22Rv1 (cell line): ENCODE measurements at regions not wholly inside any gene's neighbourhood (a gene's known extent, or its start where the extent isn't known, plus 50 kb on each side); places are given as distances from the start of the nearest gene placed in this dataset.
"Not testable (repeated sequence)": the region's sequence is repeated elsewhere in the genome, so short reads cannot be mapped to it uniquely, and the experiment has no call there.

ENCODE experiments used
- ZFX ChIP-seq: fragments of 450-650 bp; IDR thresholded peaks from 2 replicates; pipeline ENCODE4 v1.6.1; 2017; ENCODE audit warnings: antibody characterized with exemption, borderline replicate concordance
- TF ChIP-seq, protein P1 (sequence below): fragments of 450-650 bp; IDR thresholded peaks from 2 replicates; pipeline ENCODE4 v1.5.1; 2017; ENCODE audit warnings: mild to moderate bottlenecking

DNA sequence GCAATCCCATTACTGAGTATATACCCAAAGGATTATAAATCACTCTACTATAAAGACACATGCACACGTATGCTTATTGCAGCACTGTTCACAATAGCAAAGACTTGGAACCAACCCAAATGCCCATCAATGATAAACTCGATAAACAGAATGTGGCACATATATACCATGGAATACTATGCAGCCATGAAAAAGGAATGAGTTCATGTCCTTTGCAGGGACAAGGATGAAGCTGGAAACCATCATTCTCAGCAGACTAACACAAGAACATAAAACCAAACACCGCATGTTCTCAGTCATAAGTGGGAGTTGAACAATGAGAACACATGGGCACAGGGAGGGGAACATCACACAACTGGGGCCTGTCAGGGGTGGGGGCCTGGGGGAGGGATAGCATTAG is 532.8 kb upstream of the AMOT start:
- TF ChIP-seq, protein P1, sequence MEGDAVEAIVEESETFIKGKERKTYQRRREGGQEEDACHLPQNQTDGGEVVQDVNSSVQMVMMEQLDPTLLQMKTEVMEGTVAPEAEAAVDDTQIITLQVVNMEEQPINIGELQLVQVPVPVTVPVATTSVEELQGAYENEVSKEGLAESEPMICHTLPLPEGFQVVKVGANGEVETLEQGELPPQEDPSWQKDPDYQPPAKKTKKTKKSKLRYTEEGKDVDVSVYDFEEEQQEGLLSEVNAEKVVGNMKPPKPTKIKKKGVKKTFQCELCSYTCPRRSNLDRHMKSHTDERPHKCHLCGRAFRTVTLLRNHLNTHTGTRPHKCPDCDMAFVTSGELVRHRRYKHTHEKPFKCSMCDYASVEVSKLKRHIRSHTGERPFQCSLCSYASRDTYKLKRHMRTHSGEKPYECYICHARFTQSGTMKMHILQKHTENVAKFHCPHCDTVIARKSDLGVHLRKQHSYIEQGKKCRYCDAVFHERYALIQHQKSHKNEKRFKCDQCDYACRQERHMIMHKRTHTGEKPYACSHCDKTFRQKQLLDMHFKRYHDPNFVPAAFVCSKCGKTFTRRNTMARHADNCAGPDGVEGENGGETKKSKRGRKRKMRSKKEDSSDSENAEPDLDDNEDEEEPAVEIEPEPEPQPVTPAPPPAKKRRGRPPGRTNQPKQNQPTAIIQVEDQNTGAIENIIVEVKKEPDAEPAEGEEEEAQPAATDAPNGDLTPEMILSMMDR, result not testable (repeated sequence)
- TF ChIP-seq ZFX, result not testable (repeated sequence)
